Fibroblast of skin of back (primary cell): ENCODE measurements at regions not wholly inside any gene's neighbourhood (a gene's known extent, or its start where the extent isn't known, plus 50 kb on each side); places are given as distances from the start of the nearest gene placed in this dataset.
"Not testable (repeated sequence)": the region's sequence is repeated elsewhere in the genome, so short reads cannot be mapped to it uniquely, and the experiment has no call there.

Source experiments
- DNase-seq: peaks from one replicate; pipeline ENCODE4 v3.0.0-alpha.2; 2013

- peak; percentile 78 for DNase-seq
These were observed 207.8 kb upstream of the DCAF8L1 start for GRCh38 chrX:28189011-28189410.

- DNase-seq, result peak; percentile 44
These were observed 207.3 kb upstream of the DCAF8L1 start for GRCh38 chrX:28188526-28188925.

GRCh38 chrX:28180096-28180495 lies 198.8 kb upstream of the DCAF8L1 start:
- no peak for DNase-seq

- DNase-seq, result no peak
These were observed 197.0 kb upstream of the DCAF8L1 start for GRCh38 chrX:28178206-28178605.

GRCh38 chrX:28177202-28177601 lies 196.0 kb upstream of the DCAF8L1 start:
- DNase-seq, result no peak

- DNase-seq, result no peak
These were observed 189.5 kb upstream of the DCAF8L1 start for GRCh38 chrX:28170713-28171112.

GRCh38 chrX:28158019-28158777 lies 176.9 kb upstream of the DCAF8L1 start:
- DNase-seq, result no peak

GRCh38 chrX:28152263-28152662 lies 171.0 kb upstream of the DCAF8L1 start:
- DNase-seq, result not testable (repeated sequence)

GRCh38 chrX:28135378-28136047 lies 154.3 kb upstream of the DCAF8L1 start:
- DNase-seq, result peak; percentile 62

GRCh38 chrX:28133763-28134162 lies 152.5 kb upstream of the DCAF8L1 start:
- DNase-seq, result no peak

GRCh38 chrX:28127662-28128061 lies 146.4 kb upstream of the DCAF8L1 start:
- no peak for DNase-seq

GRCh38 chrX:28126886-28127285 lies 145.6 kb upstream of the DCAF8L1 start:
- no peak for DNase-seq

GRCh38 chrX:28124416-28124815 lies 143.2 kb upstream of the DCAF8L1 start:
- peak; percentile 46 for DNase-seq

- DNase-seq, result not testable (repeated sequence)
These were observed 139.5 kb upstream of the DCAF8L1 start for GRCh38 chrX:28120580-28121245.

- no peak for DNase-seq
These were observed 138.8 kb upstream of the DCAF8L1 start for GRCh38 chrX:28120072-28120471.

GRCh38 chrX:28108186-28108945 lies 127.1 kb upstream of the DCAF8L1 start:
- DNase-seq, result no peak

GRCh38 chrX:28099166-28099565 lies 117.9 kb upstream of the DCAF8L1 start:
- no peak for DNase-seq

- no peak for DNase-seq
These were observed 104.4 kb upstream of the DCAF8L1 start for GRCh38 chrX:28085653-28086052.

GRCh38 chrX:28058901-28059300 lies 77.7 kb upstream of the DCAF8L1 start:
- DNase-seq, result peak; percentile 2

GRCh38 chrX:28042826-28043564 lies 61.7 kb upstream of the DCAF8L1 start:
- DNase-seq, result no peak

GRCh38 chrX:28042260-28042659 lies 61.0 kb upstream of the DCAF8L1 start:
- no peak for DNase-seq

GRCh38 chrX:28039258-28039657 lies 58.0 kb upstream of the DCAF8L1 start:
- no peak for DNase-seq
